ENCODE measurements at regions not wholly inside any gene's neighbourhood (a gene's known extent, or its start where the extent isn't known, plus 50 kb on each side); places are given as distances from the start of the nearest gene placed in this dataset.

GRCh38 chr5:135710045-135710675, 124.3 kb upstream of the SLC25A48 start:
- Histone ChIP-seq H3K36me3 (ENCODE audit: insufficient read depth, low read length) (no peaks in the 10 kb centered on the region), H3K27ac (ENCODE audit: low read depth, low read length, poor library complexity, severe bottlenecking) (no peak overlapping the region), H2AFZ (ENCODE audit: low read length) (no peak overlapping the region), H3K4me2 (ENCODE audit: low read length) (no peak overlapping the region), H3F3A (ENCODE audit: insufficient read depth, low read length) (no peaks in the 10 kb centered on the region), H3K79me2 (ENCODE audit: insufficient read depth, low read length) (no peaks in the 10 kb centered on the region), H3K4me1 (ENCODE audit: insufficient read depth, low read length, severe bottlenecking) (no peaks in the 10 kb centered on the region), H4K20me1 (ENCODE audit: insufficient read depth, low read length) (no peaks in the 10 kb centered on the region), H3K9me2 (ENCODE audit: low read depth, low read length) (no peaks in the 10 kb centered on the region), H3K9ac (ENCODE audit: low read length) (no peak overlapping the region), H3K9me3 (ENCODE audit: low read length) (no peaks in the 10 kb centered on the region), H3K4me3 (ENCODE audit: low read depth, low read length, poor library complexity, severe bottlenecking) (no peak overlapping the region), H3K27me3 (ENCODE audit: insufficient read depth, low read length) (no peaks in the 10 kb centered on the region)
- TF ChIP-seq CTCF (IDR thresholded peaks at IDR 0.05; ENCODE audit: low read length) (no peak), EZH2 (IDR thresholded peaks at IDR 0.05; ENCODE audit: borderline replicate concordance, low read length) (no peak)

- TF ChIP-seq CTCF (IDR thresholded peaks at IDR 0.05; ENCODE audit: low read length), result no peak
- TF ChIP-seq EZH2 (IDR thresholded peaks at IDR 0.05; ENCODE audit: borderline replicate concordance, low read length), result no peak
- Histone ChIP-seq H3K9me2 (ENCODE audit: low read depth, low read length) (no peaks in the 10 kb centered on the region), H3F3A (ENCODE audit: insufficient read depth, low read length) (no peaks in the 10 kb centered on the region), H3K36me3 (ENCODE audit: insufficient read depth, low read length) (no peaks in the 10 kb centered on the region), H2AFZ (ENCODE audit: low read length) (no peak overlapping the region), H3K9me3 (ENCODE audit: low read length) (no peaks in the 10 kb centered on the region), H3K4me3 (ENCODE audit: low read depth, low read length, poor library complexity, severe bottlenecking) (no peak overlapping the region), H3K9ac (ENCODE audit: low read length) (no peak overlapping the region), H3K27me3 (ENCODE audit: insufficient read depth, low read length) (no peaks in the 10 kb centered on the region), H3K4me1 (ENCODE audit: insufficient read depth, low read length, severe bottlenecking) (no peaks in the 10 kb centered on the region), H3K4me2 (ENCODE audit: low read length) (no peak overlapping the region), H3K79me2 (ENCODE audit: insufficient read depth, low read length) (no peaks in the 10 kb centered on the region), H4K20me1 (ENCODE audit: insufficient read depth, low read length) (no peaks in the 10 kb centered on the region), H3K27ac (ENCODE audit: low read depth, low read length, poor library complexity, severe bottlenecking) (no peak overlapping the region)
Observed at GRCh38 chr5:135709208-135709575, 125.3 kb upstream of the SLC25A48 start.

GRCh38 chr5:135708481-135709207, 125.8 kb upstream of the SLC25A48 start:
- Histone ChIP-seq H3F3A (ENCODE audit: insufficient read depth, low read length) (no peaks in the 10 kb centered on the region), H3K4me2 (ENCODE audit: low read length) (no peak overlapping the region), H4K20me1 (ENCODE audit: insufficient read depth, low read length) (no peaks in the 10 kb centered on the region), H3K9ac (ENCODE audit: low read length) (no peak overlapping the region), H2AFZ (ENCODE audit: low read length) (no peak overlapping the region), H3K36me3 (ENCODE audit: insufficient read depth, low read length) (no peaks in the 10 kb centered on the region), H3K4me3 (ENCODE audit: low read depth, low read length, poor library complexity, severe bottlenecking) (no peak overlapping the region), H3K9me3 (ENCODE audit: low read length) (no peaks in the 10 kb centered on the region), H3K4me1 (ENCODE audit: insufficient read depth, low read length, severe bottlenecking) (no peaks in the 10 kb centered on the region), H3K79me2 (ENCODE audit: insufficient read depth, low read length) (no peaks in the 10 kb centered on the region), H3K9me2 (ENCODE audit: low read depth, low read length) (no peaks in the 10 kb centered on the region), H3K27ac (ENCODE audit: low read depth, low read length, poor library complexity, severe bottlenecking) (no peak overlapping the region), H3K27me3 (ENCODE audit: insufficient read depth, low read length) (no peaks in the 10 kb centered on the region)
- TF ChIP-seq CTCF (IDR thresholded peaks at IDR 0.05; ENCODE audit: low read length) (no peak), EZH2 (IDR thresholded peaks at IDR 0.05; ENCODE audit: borderline replicate concordance, low read length) (no peak)
